ENCODE measurements at regions not wholly inside any gene's neighbourhood (a gene's known extent, or its start where the extent isn't known, plus 50 kb on each side); places are given as distances from the start of the nearest gene placed in this dataset.
"Not testable (repeated sequence)": the region's sequence is repeated elsewhere in the genome, so short reads cannot be mapped to it uniquely, and the experiment has no call there.

DNA sequence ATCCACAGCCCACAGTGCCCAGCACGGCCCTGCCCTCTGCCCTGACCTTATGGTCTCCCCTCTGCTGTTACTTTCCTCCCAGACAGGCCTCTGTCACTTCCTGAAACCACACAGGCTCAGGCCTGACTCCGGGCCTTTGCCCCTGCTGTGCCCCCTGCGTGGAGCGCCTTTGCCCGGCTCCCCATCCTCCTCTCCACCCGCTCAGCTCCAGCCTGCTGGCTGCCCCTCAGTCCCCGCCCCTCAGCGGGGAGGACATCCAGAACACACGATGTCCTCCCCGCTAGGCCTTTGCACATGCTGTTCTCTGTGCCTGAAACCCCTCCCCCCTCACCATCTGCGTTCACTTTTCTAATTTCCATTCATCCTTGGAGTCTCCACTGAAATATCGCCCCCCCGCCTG is 341.9 kb upstream of the SULF2 start:
- H3K27ac Mint-ChIP-seq; ATAC-seq; H3K4me3 Mint-ChIP-seq; DNase-seq; H3K36me3 Mint-ChIP-seq (ENCODE audit: low read depth); H3K27me3 Mint-ChIP-seq; H3K4me1 Mint-ChIP-seq; H3K9me3 Mint-ChIP-seq: not testable (repeated sequence)

DNA sequence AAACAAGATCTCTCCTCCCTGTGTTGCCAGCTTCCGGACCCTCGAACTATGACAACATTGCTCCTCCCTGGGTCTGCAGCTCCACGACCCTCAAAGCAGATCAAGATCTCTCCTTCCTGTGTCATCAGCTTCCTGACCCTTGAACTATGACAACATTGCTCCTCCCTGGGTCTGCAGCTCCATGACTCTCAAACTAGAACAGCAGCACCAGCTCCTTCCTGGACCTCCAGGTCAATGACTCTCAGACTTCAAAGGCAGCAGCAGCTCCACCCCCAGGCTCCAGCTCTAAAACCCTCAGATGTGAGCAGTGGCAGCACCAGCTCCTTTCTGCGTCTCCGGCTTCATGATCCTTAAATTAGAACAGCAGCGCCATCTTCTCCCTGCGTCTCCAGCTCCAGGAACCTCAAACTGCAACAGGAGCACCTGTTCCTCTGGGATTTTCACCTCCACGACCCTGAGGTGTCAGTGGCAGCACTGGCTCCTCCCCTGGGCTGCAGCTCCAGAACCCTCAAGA is 341.0 kb upstream of the SULF2 start:
- DNase-seq (no peak), ATAC-seq (no peak)
- H3K27me3 Mint-ChIP-seq = no peaks in the 10 kb centered on the region
- H3K4me1 Mint-ChIP-seq = no peaks in the 10 kb centered on the region
- H3K9me3 Mint-ChIP-seq = no peaks in the 10 kb centered on the region
- no peak overlapping the region for H3K27ac Mint-ChIP-seq
- H3K36me3 Mint-ChIP-seq (ENCODE audit: low read depth) = no peaks in the 10 kb centered on the region
- H3K4me3 Mint-ChIP-seq = no peak overlapping the region

DNA sequence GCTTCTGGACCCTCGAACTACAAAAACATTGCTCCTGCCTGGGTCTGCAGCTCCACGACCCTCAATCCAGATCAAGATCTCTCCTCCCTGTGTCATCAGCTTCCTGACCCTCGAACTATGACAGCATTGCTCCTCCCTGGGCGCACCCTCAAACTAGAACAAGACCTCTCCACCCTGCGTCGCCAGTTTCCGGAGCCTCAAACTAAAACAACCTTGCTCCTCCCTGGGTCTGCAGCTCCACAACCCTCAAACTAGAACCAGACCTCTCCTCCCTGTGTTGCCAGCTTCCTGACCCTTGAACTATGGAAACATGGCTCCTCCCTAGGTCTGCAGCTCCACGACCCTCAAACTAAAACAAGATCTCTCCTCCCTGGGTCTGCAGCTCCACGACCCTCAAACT is 339.7 kb upstream of the SULF2 start:
- H3K4me3 Mint-ChIP-seq = no peak overlapping the region
- no peaks in the 10 kb centered on the region for H3K4me1 Mint-ChIP-seq
- H3K27me3 Mint-ChIP-seq = peaks cover 3% of the 10 kb centered on the region
- H3K27ac Mint-ChIP-seq = no peak overlapping the region
- ATAC-seq = no peak
- no peaks in the 10 kb centered on the region for H3K9me3 Mint-ChIP-seq
- H3K36me3 Mint-ChIP-seq (ENCODE audit: low read depth) = no peaks in the 10 kb centered on the region
- DNase-seq = no peak

DNA sequence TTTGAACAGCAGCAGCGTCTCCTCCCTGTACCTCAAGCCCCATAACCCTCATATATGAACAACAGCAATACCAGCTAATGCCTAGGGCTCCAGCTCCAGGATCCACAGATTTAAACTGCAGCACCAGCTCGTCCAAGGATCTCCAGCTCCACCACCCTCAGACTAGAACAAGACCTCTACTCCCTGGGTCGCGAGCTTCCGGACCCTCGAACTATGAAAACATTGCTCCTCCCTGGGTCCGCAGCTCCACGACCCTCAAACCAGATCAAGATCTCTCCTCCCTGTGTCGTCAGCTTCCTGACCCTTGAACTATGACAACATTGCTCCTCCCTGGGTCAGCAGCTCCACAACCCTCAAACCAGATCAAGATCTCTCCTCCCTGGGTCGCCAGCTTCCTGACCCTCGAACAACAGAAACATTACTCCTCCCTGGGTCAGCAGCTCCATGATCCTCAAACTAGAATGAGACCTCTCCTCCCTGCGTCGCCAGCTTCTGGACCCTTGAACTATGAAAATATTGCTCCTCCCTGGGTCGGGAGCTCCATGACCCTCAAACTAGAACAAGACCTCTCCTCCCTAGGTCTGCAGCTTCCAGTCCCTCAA is 339.0 kb upstream of the SULF2 start:
- no peak overlapping the region for H3K27ac Mint-ChIP-seq
- H3K9me3 Mint-ChIP-seq = no peaks in the 10 kb centered on the region
- H3K36me3 Mint-ChIP-seq (ENCODE audit: low read depth) = no peaks in the 10 kb centered on the region
- H3K27me3 Mint-ChIP-seq = peaks cover 3% of the 10 kb centered on the region
- no peak overlapping the region for H3K4me3 Mint-ChIP-seq
- ATAC-seq (no peak), DNase-seq (no peak)
- H3K4me1 Mint-ChIP-seq = no peaks in the 10 kb centered on the region

DNA sequence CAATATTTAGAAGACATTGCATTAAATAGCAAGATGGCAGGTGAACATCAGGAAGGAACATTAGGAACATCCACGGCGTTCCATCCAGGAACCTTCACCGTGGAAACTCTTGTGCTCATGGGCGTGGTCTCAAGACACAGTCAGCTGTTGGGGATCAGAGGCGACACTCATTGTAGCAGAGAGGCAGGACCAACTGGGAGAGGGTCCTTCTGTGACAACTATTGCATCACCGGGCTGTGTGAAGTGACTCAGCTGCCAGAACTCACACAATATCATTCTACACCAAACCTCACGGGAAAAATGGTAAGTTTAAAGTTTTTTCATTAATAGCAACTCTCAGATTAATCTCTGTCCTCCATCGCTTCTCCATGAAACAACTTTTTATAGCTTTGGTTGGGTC is 334.8 kb upstream of the SULF2 start:
- peaks cover 12% of the 10 kb centered on the region for H3K27me3 Mint-ChIP-seq
- H3K36me3 Mint-ChIP-seq (ENCODE audit: low read depth) = no peaks in the 10 kb centered on the region
- no peak overlapping the region for H3K27ac Mint-ChIP-seq
- DNase-seq (no peak), ATAC-seq (no peak)
- no peaks in the 10 kb centered on the region for H3K4me1 Mint-ChIP-seq
- no peak overlapping the region for H3K4me3 Mint-ChIP-seq
- H3K9me3 Mint-ChIP-seq = no peaks in the 10 kb centered on the region

DNA sequence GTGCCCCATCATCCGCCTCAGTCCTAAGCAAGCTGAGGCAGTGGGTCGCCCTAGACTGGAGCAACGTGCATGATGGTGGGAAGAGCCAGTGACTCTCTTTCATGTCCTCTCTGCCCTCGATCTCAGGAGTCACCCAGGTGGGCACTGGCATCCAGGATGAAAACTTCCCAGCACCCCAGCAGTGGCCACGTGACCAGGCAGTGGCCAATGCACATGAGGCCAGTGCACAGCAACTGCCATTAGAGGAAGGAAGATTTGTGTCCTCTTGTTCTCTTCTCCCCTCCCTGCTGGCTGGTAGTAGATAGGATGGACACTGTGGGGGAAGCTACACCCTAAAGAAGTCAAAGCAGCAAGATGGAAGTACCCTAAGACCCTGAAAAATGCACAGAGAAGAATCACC is 334.1 kb upstream of the SULF2 start:
- H3K9me3 Mint-ChIP-seq; DNase-seq; H3K4me3 Mint-ChIP-seq; H3K4me1 Mint-ChIP-seq; H3K27ac Mint-ChIP-seq; ATAC-seq; H3K36me3 Mint-ChIP-seq (ENCODE audit: low read depth): not testable (repeated sequence)
- peaks cover 12% of the 10 kb centered on the region for H3K27me3 Mint-ChIP-seq

DNA sequence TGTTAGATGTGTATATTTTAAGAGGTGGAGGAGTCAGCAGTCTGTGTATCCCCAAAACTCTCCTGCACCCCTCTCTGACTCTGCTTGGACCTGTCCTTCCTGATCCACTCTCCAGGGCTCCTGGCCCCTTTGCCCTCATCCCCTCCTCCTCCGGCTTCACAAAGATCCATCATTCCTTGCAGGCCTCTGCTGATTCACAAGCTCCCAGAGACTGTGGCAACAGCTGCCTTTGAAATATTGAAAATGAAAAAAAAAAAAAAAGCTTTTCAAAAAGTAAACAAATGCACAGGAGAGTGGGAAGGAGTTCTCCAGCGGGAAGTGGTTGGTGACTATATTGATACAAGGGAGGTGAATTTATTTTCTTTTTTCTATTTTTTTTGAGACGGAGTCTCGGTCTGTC is 330.2 kb upstream of the SULF2 start:
- H3K27ac Mint-ChIP-seq = no peak overlapping the region
- H3K9me3 Mint-ChIP-seq = no peaks in the 10 kb centered on the region
- DNase-seq (no peak), ATAC-seq (no peak)
- H3K4me3 Mint-ChIP-seq = no peak overlapping the region
- H3K27me3 Mint-ChIP-seq = peaks cover 14% of the 10 kb centered on the region
- H3K36me3 Mint-ChIP-seq (ENCODE audit: low read depth) = no peaks in the 10 kb centered on the region
- H3K4me1 Mint-ChIP-seq = no peaks in the 10 kb centered on the region

DNA sequence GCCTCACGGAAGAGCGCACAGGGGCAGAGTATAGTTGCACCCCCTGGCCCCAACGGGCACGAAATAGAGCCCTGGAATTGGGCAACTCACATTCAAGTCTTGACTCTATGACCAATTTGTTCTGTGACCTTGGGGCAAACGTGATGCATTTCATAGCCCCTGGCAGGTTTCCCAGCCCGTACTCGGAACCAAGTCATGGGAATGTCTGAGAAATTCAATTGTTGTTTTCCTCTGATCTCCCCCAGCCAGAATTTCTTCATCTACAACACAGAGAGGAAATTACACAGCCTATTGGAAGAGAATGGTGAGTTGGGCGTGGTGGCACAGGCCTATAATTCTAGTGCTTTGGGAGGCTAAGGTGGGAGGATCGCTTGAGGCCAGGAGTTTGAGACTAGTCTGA is 322.3 kb upstream of the SULF2 start:
- no peaks in the 10 kb centered on the region for H3K4me1 Mint-ChIP-seq
- ATAC-seq (no peak), DNase-seq (no peak)
- peaks cover 2% of the 10 kb centered on the region for H3K27me3 Mint-ChIP-seq
- H3K36me3 Mint-ChIP-seq (ENCODE audit: low read depth) = no peaks in the 10 kb centered on the region
- H3K9me3 Mint-ChIP-seq = no peaks in the 10 kb centered on the region
- H3K4me3 Mint-ChIP-seq = no peak overlapping the region
- H3K27ac Mint-ChIP-seq = no peak overlapping the region

DNA sequence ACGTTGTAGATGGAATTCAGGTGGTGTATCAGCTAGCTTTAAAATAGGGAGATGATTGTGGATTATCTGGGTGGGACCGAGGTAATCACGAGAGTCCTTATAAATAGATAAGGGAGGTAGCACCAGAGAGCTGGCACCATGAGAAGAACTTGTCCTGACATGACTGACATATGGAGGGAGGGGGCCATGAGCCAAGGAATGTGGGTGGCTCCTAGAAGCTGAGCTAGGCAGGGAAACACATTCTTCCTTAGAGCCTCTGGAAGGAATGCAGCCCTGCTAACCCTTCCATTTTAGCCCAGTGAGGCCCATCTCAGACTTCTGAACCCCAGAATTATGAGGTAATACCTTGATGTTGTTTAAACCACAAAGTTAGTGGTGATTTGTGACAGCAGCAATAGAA is 321.1 kb upstream of the SULF2 start:
- Mint-ChIP-seq H3K27me3 (peaks cover 2% of the 10 kb centered on the region), H3K9me3 (no peaks in the 10 kb centered on the region), H3K27ac (no peak overlapping the region), H3K4me3 (no peak overlapping the region), H3K36me3 (ENCODE audit: low read depth) (no peaks in the 10 kb centered on the region), H3K4me1 (no peaks in the 10 kb centered on the region)
- DNase-seq (no peak), ATAC-seq (no peak)

DNA sequence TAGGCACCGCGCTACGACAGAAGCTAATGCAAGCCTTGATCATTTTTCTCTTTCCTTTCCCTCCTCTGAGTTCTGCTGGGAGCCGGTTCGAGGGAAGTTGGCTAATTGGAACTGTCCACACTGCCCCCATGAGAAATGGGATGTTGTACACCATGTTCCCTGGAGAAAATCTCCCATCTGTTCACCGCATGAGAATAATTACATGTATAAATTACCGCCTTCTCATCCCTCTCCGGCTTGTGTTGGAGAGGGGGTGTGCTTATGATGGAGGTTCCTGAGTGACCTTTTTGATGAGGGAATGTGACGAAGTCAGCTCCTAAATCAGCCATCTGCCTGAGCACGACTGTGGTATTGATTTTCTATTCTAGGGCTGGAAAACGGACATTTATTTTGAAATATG is 320.2 kb upstream of the SULF2 start:
- peaks cover 1% of the 10 kb centered on the region for H3K27me3 Mint-ChIP-seq
- no peak overlapping the region for H3K27ac Mint-ChIP-seq
- H3K4me1 Mint-ChIP-seq = no peaks in the 10 kb centered on the region
- no peak for ATAC-seq
- H3K36me3 Mint-ChIP-seq (ENCODE audit: low read depth) = no peaks in the 10 kb centered on the region
- no peak for DNase-seq
- H3K9me3 Mint-ChIP-seq = no peaks in the 10 kb centered on the region
- H3K4me3 Mint-ChIP-seq = no peak overlapping the region

DNA sequence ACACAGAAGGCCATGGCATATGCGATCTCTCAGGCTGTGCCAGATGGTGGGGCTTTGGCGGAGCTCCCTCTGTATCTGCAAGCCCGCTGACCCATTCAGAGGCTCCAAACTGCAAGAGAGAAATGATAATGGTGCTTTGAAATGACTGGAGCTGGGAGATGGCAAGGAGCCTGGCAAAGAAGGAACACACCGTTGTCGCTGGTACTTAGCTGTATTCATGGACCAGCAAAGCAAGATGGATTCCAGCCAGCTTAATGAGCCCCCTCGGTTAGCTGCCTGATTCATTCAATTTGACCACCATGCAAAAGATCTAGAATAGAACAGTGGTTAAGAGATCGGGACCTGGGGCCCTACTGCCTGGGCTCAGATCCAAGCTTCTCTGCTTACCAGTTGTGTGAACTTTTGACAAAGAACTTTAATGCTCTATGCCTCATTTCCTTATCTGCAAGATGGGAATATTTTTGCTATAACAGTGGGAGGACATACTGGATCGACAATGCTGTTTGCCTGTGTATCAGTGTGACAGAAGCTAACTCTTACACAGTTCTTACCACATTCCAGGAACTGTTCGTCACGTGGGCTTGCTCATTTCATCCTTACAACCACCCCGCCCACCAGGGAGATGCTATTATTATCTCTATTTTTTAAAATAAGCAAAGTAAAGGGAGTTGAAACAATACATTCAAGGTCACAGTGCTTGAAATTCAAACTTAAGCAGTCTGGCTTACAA is 317.8 kb upstream of the SULF2 start:
- Mint-ChIP-seq H3K27ac (no peak overlapping the region), H3K9me3 (no peaks in the 10 kb centered on the region), H3K36me3 (ENCODE audit: low read depth) (no peaks in the 10 kb centered on the region), H3K4me1 (no peaks in the 10 kb centered on the region), H3K4me3 (no peak overlapping the region), H3K27me3 (peaks cover 1% of the 10 kb centered on the region)
- ATAC-seq (no peak), DNase-seq (no peak)

DNA sequence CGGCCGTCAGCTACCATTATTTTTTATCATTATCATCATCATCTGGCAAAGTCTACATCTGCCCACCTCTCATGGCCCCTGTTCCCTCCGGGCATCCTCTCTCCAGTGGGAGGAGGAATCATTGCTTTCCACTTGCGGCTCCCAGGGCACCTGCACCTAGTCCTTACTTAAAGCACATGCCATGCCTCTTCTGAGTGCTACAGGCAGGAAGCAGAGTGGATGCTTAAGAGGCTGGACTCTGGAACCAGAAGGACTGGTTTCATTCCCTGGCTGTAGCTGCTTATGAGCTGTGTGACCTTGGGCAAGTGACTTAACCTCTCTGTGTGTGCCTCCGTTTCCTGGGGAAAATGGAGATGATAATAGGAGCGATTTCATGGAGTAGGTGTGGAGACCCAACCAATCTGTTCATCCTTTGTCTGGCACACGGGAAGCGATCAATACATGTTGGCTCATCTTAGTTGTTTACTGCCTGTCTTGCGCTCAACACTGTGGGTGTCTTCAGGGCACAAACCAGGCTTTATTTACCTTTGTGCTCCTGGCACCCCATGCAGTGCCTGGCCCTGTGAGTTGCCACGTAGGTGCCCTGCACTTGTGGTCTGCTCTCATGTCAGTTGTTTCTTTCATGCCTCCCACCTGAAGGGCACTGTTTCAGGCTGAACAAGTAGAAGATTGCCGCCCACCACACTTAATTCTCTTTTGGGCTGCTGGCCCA is 317.0 kb upstream of the SULF2 start:
- H3K9me3 Mint-ChIP-seq = no peaks in the 10 kb centered on the region
- DNase-seq (no peak), ATAC-seq (no peak)
- H3K36me3 Mint-ChIP-seq (ENCODE audit: low read depth) = no peaks in the 10 kb centered on the region
- H3K4me1 Mint-ChIP-seq = no peaks in the 10 kb centered on the region
- no peak overlapping the region for H3K4me3 Mint-ChIP-seq
- H3K27me3 Mint-ChIP-seq = peaks cover 1% of the 10 kb centered on the region
- no peak overlapping the region for H3K27ac Mint-ChIP-seq

DNA sequence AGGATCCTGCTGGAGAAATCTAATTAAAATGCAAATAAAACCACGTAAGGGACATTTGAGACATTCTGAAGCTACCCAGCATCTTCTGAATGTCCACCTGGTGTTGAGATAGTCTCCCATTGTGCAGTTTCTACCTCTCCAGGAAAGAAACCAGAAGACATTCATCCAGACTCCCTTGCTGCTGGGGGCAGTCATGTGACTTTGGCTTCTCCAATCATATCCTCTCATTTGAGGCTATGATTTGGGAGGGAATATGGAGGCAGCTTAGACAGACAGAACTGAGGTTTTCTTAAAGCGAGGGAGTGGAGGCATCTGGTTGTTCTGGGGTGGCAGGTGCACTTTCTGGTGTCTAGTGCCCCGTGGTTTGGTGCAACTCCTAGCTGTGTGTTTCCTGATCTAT is 315.2 kb upstream of the SULF2 start:
- ATAC-seq = no peak
- no peak for DNase-seq
- Mint-ChIP-seq H3K9me3 (no peaks in the 10 kb centered on the region), H3K27me3 (peaks cover 1% of the 10 kb centered on the region), H3K36me3 (ENCODE audit: low read depth) (no peaks in the 10 kb centered on the region), H3K27ac (no peak overlapping the region), H3K4me3 (no peak overlapping the region), H3K4me1 (no peaks in the 10 kb centered on the region)

DNA sequence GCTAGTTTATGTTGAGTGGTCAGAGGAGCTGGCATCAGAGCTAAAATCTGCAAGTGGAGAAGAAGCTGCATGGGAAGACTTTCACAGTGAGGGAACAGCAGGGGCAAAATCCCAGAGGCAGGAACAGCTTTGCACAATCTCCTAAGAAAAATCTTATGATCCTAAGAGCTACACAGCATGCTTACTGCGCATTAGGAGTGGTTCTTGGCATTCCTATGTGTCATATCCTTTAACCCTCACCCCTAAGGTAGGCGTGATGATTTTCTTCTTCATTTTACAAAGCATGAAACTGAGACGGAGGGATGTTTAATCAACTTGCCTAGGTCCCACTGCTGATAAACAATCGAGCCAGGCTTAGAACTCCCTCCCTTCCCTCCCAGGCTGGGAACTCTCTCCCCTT is 313.6 kb upstream of the SULF2 start:
- Mint-ChIP-seq H3K4me1 (no peaks in the 10 kb centered on the region), H3K27me3 (peaks cover 1% of the 10 kb centered on the region), H3K9me3 (no peaks in the 10 kb centered on the region), H3K36me3 (ENCODE audit: low read depth) (no peaks in the 10 kb centered on the region), H3K4me3 (no peak overlapping the region), H3K27ac (no peak overlapping the region)
- DNase-seq (no peak), ATAC-seq (no peak)

DNA sequence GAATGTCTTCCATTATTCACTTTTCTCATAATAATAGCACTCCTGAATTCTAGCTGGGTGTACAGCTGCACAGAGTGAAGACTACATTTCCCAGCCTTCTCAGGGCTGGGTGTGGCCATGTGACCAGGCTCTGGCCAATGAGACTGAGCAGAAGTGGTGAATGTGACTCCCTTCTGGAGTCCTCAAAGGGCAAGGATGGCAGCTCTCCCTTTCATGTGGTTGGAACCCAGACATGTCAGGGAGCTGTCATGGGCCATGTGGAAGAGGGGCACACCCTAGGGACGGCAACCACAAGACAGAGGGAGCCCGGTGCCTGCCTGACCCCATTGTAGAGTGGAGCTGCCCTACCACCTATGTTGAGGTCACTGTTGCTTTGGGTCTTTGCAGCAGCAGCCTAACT is 312.8 kb upstream of the SULF2 start:
- no peak for ATAC-seq

More for the DNA sequence above, 312.8 kb upstream of the SULF2 start:
- Mint-ChIP-seq H3K4me3 (no peak overlapping the region), H3K27ac (no peak overlapping the region), H3K36me3 (ENCODE audit: low read depth) (no peaks in the 10 kb centered on the region), H3K27me3 (peaks cover 1% of the 10 kb centered on the region), H3K9me3 (no peaks in the 10 kb centered on the region), H3K4me1 (no peaks in the 10 kb centered on the region)
- DNase-seq = no peak
